Keratinocyte (primary cell): ENCODE measurements at regions not wholly inside any gene's neighbourhood (a gene's known extent, or its start where the extent isn't known, plus 50 kb on each side); places are given as distances from the start of the nearest gene placed in this dataset.

Source experiments
- DNase-seq: peaks from one replicate; pipeline ENCODE4 v3.0.0-alpha.2; 2011; ENCODE audit warnings: low read depth, missing footprints, low spot score
- FAIRE-seq: peaks from 2 replicates; lab custom pipeline; 2011; peaks lifted over from hg19 to GRCh38; lab: Jason Lieb, UNC
- H2AFZ ChIP-seq: 2 replicates; pipeline ENCODE4 v1.6.0; 2012; ENCODE audit warnings: low read length, control low read depth, inconsistent platforms; ENCODE audit not compliant: control insufficient read depth
- H3K27ac ChIP-seq: 2 replicates; pipeline ENCODE4 v1.5.1; 2011; ENCODE audit warnings: low read length; ENCODE audit not compliant: control insufficient read depth, insufficient read depth
- H3K27me3 ChIP-seq: 3 replicates; pipeline ENCODE4 v1.6.0; 2011; ENCODE audit warnings: low read length; ENCODE audit not compliant: control insufficient read depth, insufficient read depth; ENCODE audit errors: extremely low read depth
- H3K36me3 ChIP-seq, 2 experiments: 2 replicates in 1 of 2; 3 replicates in 1 of 2; pipeline ENCODE4 v1.5.1; 2011; ENCODE audit warnings: low read length in 2 of 2, mild to moderate bottlenecking in 1 of 2; ENCODE audit not compliant: control insufficient read depth in 2 of 2, insufficient read depth in 2 of 2; ENCODE audit errors: extremely low read depth in 1 of 2
- H3K4me1 ChIP-seq: 3 replicates; pipeline ENCODE4 v1.5.1; 2011; ENCODE audit warnings: low read length; ENCODE audit not compliant: control insufficient read depth, insufficient read depth; ENCODE audit errors: extremely low read depth
- H3K4me2 ChIP-seq: 3 replicates; pipeline ENCODE4 v1.6.0; 2011; ENCODE audit warnings: low read depth, low read length; ENCODE audit not compliant: control insufficient read depth, insufficient read depth; ENCODE audit errors: extremely low read depth
- H3K4me3 ChIP-seq, 3 experiments: fragments of 200-600 bp in 1 of 3; sonication (generic) in 1 of 3; 2 replicates in 2 of 3; 3 replicates in 1 of 3; pipeline ENCODE4 v1.5.1; 2011 to 2016; ENCODE audit warnings: low read length in 3 of 3, mild to moderate bottlenecking in 3 of 3, control low read depth in 2 of 3, inconsistent platforms in 1 of 3, low read depth in 1 of 3, mixed read lengths in 1 of 3, mixed run types in 1 of 3, moderate library complexity in 1 of 3; ENCODE audit not compliant: control insufficient read depth in 2 of 3, insufficient read depth in 2 of 3; ENCODE audit errors: extremely low read depth in 1 of 3
- H3K79me2 ChIP-seq: 2 replicates; pipeline ENCODE4 v1.6.0; 2012; ENCODE audit warnings: low read length; ENCODE audit not compliant: control insufficient read depth, insufficient read depth
- H3K9ac ChIP-seq: 3 replicates; pipeline ENCODE4 v1.6.0; 2011; ENCODE audit warnings: low read length; ENCODE audit not compliant: control insufficient read depth, insufficient read depth; ENCODE audit errors: extremely low read depth
- H3K9me1 ChIP-seq: 3 replicates; pipeline ENCODE4 v1.6.0; 2011; ENCODE audit warnings: low read length; ENCODE audit not compliant: control insufficient read depth, insufficient read depth; ENCODE audit errors: extremely low read depth
- H3K9me3 ChIP-seq: 2 replicates; pipeline ENCODE4 v1.5.1; 2012; ENCODE audit warnings: low read depth, low read length; ENCODE audit not compliant: control insufficient read depth
- H4K20me1 ChIP-seq: 3 replicates; pipeline ENCODE4 v1.6.0; 2011; ENCODE audit warnings: low read length; ENCODE audit not compliant: control insufficient read depth, insufficient read depth; ENCODE audit errors: extremely low read depth
- CTCF ChIP-seq, 3 experiments: IDR thresholded peaks in 1 of 3; conservative IDR thresholded peaks in 1 of 3; optimal IDR thresholded peaks in 1 of 3; 2 replicates in 2 of 3; 3 replicates in 1 of 3; pipeline versions ENCODE3 to v1.5.1; 2011; ENCODE audit warnings: low read length in 3 of 3, mild to moderate bottlenecking in 3 of 3, moderate library complexity in 2 of 3, control low read depth in 1 of 3, inconsistent platforms in 1 of 3; ENCODE audit not compliant: insufficient read depth in 2 of 3; ENCODE audit errors: extremely low read depth in 1 of 3
- EZH2 ChIP-seq: IDR thresholded peaks from one replicate; pipeline ENCODE4 v1.6.1; 2012; ENCODE audit warnings: inconsistent platforms, mild to moderate bottlenecking, low read length, moderate library complexity
- dilution Hi-C: fragments of 300-500 bp; cut with MboI; formaldehyde crosslinking; loops from one replicate; pipeline ENCODE4 v1.7.0; 2020; ENCODE audit warnings: low sequenced_read_pairs; ENCODE audit not compliant: extremely low pct_ligation_motif_present

- Histone ChIP-seq H3K4me1 (no peaks in the 10 kb centered on the region), H3K9me1 (no peaks in the 10 kb centered on the region), H3K79me2 (no peaks in the 10 kb centered on the region), H2AFZ (no peak overlapping the region), H3K27ac (no peak overlapping the region), H3K9me3 (no peaks in the 10 kb centered on the region), H3K4me3 (no peak overlapping the region), H3K9ac (no peak overlapping the region), H3K4me2 (no peak overlapping the region), H3K27me3 (no peaks in the 10 kb centered on the region), H4K20me1 (no peaks in the 10 kb centered on the region), H3K36me3 (no peaks in the 10 kb centered on the region)
- FAIRE-seq (no peak), DNase-seq (no peak)
- dilution Hi-C loops, result no loop called here
- TF ChIP-seq EZH2 (no peak), CTCF (optimal IDR thresholded peaks at IDR 0.05 in 1 of 3, IDR thresholded peaks at IDR 0.05 in 1 of 3, conservative IDR thresholded peaks at IDR 0.05 in 1 of 3; ENCODE audit: extremely low read depth in 1 of 3, insufficient read depth in 2 of 3, low read length in 3 of 3) (no peak)
These were observed 114.3 kb upstream of the PUM3 start for GRCh38 chr9:2958219-2958618.

- Histone ChIP-seq H2AFZ (no peak overlapping the region), H4K20me1 (no peaks in the 10 kb centered on the region), H3K4me2 (no peak overlapping the region), H3K36me3 (no peaks in the 10 kb centered on the region), H3K9ac (no peak overlapping the region), H3K9me3 (no peaks in the 10 kb centered on the region), H3K9me1 (no peaks in the 10 kb centered on the region), H3K79me2 (no peaks in the 10 kb centered on the region), H3K27ac (no peak overlapping the region), H3K4me3 (no peak overlapping the region), H3K27me3 (no peaks in the 10 kb centered on the region), H3K4me1 (no peaks in the 10 kb centered on the region)
- TF ChIP-seq CTCF (optimal IDR thresholded peaks at IDR 0.05 in 1 of 3, IDR thresholded peaks at IDR 0.05 in 1 of 3, conservative IDR thresholded peaks at IDR 0.05 in 1 of 3; ENCODE audit: extremely low read depth in 1 of 3, insufficient read depth in 2 of 3, low read length in 3 of 3), result no peak
- no peak for TF ChIP-seq EZH2
- FAIRE-seq (no peak), DNase-seq (no peak)
- dilution Hi-C loops, result no loop called here
These were observed 113.8 kb upstream of the PUM3 start for GRCh38 chr9:2957656-2958200.
